PC-3 (cell line): ENCODE measurements at regions not wholly inside any gene's neighbourhood (a gene's known extent, or its start where the extent isn't known, plus 50 kb on each side); places are given as distances from the start of the nearest gene placed in this dataset.

ENCODE experiments used
- EZH2 ChIP-seq: fragments of 300-600 bp; sonication (generic); IDR thresholded peaks from one replicate; pipeline ENCODE4 v1.6.1; 2017; ENCODE audit warnings: antibody characterized with exemption, mild to moderate bottlenecking, low read length; ENCODE audit not compliant: unreplicated experiment
- EZH2phosphoT487 ChIP-seq: fragments of 300-600 bp; sonication (generic); IDR thresholded peaks from 2 replicates; pipeline ENCODE4 v1.6.1; 2018; ENCODE audit warnings: mild to moderate bottlenecking, antibody characterized with exemption, low read length, borderline replicate concordance
- TF ChIP-seq, protein P1 (sequence below): fragments of 300-600 bp; sonication (generic); conservative IDR thresholded peaks from 2 replicates; pipeline ENCODE4 v1.5.1; 2017; ENCODE audit warnings: antibody characterized with exemption, low read depth, mild to moderate bottlenecking, low read length

DNA sequence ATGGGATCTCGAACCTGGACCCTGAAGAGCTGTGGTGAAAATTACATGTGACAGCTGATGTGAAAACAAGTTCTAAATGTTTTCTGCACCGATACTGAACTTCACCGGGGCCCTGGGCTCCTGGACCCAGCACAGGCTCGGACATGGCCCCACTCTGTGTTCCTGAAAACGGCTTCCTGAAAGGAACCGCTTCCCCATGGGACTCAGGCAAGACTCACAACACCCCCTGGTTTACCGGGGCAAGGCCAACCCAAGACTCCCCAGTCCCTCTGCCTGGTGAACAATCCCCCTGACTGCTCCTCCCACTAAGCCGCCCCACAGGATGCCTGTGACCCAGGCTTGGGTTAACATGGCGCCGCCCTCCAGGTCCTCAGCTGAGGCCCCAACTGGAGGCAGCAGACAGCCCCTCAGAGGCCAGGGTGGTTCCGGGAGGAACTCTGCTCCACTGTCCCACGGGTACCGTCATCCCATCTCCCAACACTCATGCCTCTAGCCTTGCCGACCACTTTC lies 124.5 kb upstream of the FOXD4L5 start:
- TF ChIP-seq, protein P1, sequence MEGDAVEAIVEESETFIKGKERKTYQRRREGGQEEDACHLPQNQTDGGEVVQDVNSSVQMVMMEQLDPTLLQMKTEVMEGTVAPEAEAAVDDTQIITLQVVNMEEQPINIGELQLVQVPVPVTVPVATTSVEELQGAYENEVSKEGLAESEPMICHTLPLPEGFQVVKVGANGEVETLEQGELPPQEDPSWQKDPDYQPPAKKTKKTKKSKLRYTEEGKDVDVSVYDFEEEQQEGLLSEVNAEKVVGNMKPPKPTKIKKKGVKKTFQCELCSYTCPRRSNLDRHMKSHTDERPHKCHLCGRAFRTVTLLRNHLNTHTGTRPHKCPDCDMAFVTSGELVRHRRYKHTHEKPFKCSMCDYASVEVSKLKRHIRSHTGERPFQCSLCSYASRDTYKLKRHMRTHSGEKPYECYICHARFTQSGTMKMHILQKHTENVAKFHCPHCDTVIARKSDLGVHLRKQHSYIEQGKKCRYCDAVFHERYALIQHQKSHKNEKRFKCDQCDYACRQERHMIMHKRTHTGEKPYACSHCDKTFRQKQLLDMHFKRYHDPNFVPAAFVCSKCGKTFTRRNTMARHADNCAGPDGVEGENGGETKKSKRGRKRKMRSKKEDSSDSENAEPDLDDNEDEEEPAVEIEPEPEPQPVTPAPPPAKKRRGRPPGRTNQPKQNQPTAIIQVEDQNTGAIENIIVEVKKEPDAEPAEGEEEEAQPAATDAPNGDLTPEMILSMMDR: no peak
- TF ChIP-seq EZH2 (no peak), EZH2phosphoT487 (no peak)
